Right atrium auricular region (tissue), 2 donors: ENCODE measurements at regions not wholly inside any gene's neighbourhood (a gene's known extent, or its start where the extent isn't known, plus 50 kb on each side); places are given as distances from the start of the nearest gene placed in this dataset.

ENCODE experiments used
- DNase-seq: peaks from one replicate; pipeline ENCODE4 v3.0.0-alpha.2; 2019; ENCODE audit warnings: low spot score
- H3K27ac ChIP-seq, 2 donors: fragments of 200-600 bp; sonication (generic); 1 replicate in 1 of 2; 2 replicates in 1 of 2; pipeline ENCODE4 v1.5.1; 2016 to 2019
- H3K27me3 ChIP-seq, 2 donors: fragments of 200-600 bp; sonication (generic); one replicate each; pipeline versions ENCODE4 v1.5.1 to v1.6.0; 2017 to 2019
- H3K36me3 ChIP-seq: fragments of 200-600 bp; sonication (generic); one replicate; pipeline ENCODE4 v1.5.1; 2016
- H3K4me1 ChIP-seq, 2 donors: fragments of 200-600 bp; sonication (generic); one replicate each; pipeline versions ENCODE4 v1.5.1 to v1.6.0; 2017 to 2019
- H3K4me3 ChIP-seq, 2 donors: fragments of 200-600 bp; sonication (generic); 1 replicate in 1 of 2; 2 replicates in 1 of 2; pipeline ENCODE4 v1.5.1; 2017 to 2019; ENCODE audit warnings: mild to moderate bottlenecking in 1 of 2, moderate library complexity in 1 of 2
- H3K9me3 ChIP-seq, 2 donors: fragments of 200-600 bp; sonication (generic); one replicate each; pipeline ENCODE4 v1.5.1; 2019
- TF ChIP-seq, protein P1 (sequence below), 2 donors: fragments of 200-600 bp; sonication (generic); IDR thresholded peaks; one replicate each; pipeline ENCODE4 v1.5.1; 2019; ENCODE audit warnings: antibody characterized with exemption in 2 of 2

DNA sequence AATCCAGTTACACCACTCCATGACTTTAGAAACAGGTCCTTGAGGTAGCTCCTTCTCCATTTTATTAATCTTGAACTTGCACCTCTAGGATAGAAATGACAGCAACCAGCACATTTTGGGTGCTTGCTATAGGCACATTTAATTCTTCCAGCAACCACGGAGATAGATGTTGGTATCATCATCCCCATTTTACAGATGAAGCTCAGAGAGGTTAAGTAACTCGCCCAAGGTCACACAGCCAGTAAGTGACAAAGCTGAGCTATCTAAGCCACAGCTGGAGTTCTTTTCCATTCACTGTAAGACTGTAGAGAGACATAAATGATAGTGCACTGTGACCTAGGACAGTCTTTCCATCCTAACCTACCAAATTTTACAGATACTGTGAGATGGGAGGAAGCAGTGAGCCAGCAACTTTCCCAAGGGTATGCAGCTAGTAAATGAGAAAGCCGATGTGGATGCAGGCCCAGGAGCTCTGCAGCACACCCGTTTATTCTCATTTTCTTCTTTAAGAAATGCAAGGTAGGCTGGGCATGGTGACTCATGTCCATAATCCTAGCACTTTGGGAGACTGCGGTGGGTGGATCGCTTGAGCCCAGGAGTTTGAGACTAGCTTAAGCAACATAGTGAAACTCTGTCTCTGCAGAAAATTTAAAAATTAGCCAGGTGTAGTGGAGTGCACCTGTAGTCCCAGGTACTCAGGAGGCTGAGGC, 103.2 kb downstream of the TBX5 start:
- Histone ChIP-seq H3K4me3 (no peak overlapping the region), H3K27me3 (no peaks in the 10 kb centered on the region), H3K36me3 (no peaks in the 10 kb centered on the region), H3K9me3 (no peaks in the 10 kb centered on the region), H3K27ac (no peak overlapping the region), H3K4me1 (no peaks in the 10 kb centered on the region)
- TF ChIP-seq, protein P1, sequence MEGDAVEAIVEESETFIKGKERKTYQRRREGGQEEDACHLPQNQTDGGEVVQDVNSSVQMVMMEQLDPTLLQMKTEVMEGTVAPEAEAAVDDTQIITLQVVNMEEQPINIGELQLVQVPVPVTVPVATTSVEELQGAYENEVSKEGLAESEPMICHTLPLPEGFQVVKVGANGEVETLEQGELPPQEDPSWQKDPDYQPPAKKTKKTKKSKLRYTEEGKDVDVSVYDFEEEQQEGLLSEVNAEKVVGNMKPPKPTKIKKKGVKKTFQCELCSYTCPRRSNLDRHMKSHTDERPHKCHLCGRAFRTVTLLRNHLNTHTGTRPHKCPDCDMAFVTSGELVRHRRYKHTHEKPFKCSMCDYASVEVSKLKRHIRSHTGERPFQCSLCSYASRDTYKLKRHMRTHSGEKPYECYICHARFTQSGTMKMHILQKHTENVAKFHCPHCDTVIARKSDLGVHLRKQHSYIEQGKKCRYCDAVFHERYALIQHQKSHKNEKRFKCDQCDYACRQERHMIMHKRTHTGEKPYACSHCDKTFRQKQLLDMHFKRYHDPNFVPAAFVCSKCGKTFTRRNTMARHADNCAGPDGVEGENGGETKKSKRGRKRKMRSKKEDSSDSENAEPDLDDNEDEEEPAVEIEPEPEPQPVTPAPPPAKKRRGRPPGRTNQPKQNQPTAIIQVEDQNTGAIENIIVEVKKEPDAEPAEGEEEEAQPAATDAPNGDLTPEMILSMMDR (IDR thresholded peaks at IDR 0.05) = no peak
- no peak for DNase-seq

DNA sequence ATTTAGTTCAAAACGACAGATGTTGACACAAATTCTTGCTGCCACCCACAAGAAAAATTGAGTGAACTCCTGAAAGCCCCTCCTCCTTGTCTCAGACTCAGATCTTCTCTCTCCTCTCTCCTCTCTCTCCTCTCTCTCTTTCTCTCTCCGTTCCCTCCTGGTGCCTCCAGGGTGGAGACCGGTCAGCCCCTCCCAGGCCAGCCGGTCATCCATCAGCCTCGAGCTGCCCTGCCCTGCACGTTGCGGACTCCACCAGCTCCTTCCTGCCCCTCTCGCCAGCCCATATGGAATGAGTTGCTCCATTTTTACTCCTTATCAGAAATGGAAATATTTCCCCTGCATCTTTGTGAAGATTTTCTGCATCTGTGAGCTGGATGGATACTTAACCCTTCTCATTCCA, 103.8 kb downstream of the TBX5 start:
- no peaks in the 10 kb centered on the region for H3K27me3 ChIP-seq
- no peaks in the 10 kb centered on the region for H3K4me1 ChIP-seq

DNA sequence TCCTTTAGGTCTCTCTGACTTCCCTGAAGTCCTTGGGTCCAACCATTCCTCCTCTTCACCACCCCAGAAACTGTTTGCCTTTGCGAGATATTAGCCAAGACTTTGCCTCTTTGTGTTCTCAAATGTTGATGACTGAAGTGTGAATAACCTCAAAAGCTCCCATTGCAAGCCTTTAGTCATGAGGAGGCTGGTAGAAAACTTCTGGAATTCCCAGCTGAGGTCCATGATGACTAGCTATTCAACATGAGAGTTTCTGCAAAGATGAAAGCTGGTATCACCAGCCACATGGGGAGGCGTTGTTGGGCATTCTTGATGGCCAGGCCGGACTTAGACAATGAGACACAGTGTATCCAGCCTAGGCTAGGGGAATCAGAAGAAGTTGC, 111.7 kb downstream of the TBX5 start:
- no peak overlapping the region for H3K27ac ChIP-seq
- TF ChIP-seq, protein P1 (IDR thresholded peaks at IDR 0.05) = no peak
- H3K4me3 ChIP-seq = no peak overlapping the region
- H3K27me3 ChIP-seq = no peaks in the 10 kb centered on the region
- H3K4me1 ChIP-seq = no peaks in the 10 kb centered on the region
- no peaks in the 10 kb centered on the region for H3K36me3 ChIP-seq
- H3K9me3 ChIP-seq = peaks cover 0 to 7% of the 10 kb centered on the region in 2 donors
- DNase-seq = no peak

More for the DNA sequence above, 103.8 kb downstream of the TBX5 start:
- Histone ChIP-seq H3K9me3 (no peaks in the 10 kb centered on the region), H3K4me3 (no peak overlapping the region), H3K36me3 (no peaks in the 10 kb centered on the region), H3K27ac (no peak overlapping the region)
- DNase-seq = no peak
- TF ChIP-seq, protein P1 (IDR thresholded peaks at IDR 0.05) = no peak

DNA sequence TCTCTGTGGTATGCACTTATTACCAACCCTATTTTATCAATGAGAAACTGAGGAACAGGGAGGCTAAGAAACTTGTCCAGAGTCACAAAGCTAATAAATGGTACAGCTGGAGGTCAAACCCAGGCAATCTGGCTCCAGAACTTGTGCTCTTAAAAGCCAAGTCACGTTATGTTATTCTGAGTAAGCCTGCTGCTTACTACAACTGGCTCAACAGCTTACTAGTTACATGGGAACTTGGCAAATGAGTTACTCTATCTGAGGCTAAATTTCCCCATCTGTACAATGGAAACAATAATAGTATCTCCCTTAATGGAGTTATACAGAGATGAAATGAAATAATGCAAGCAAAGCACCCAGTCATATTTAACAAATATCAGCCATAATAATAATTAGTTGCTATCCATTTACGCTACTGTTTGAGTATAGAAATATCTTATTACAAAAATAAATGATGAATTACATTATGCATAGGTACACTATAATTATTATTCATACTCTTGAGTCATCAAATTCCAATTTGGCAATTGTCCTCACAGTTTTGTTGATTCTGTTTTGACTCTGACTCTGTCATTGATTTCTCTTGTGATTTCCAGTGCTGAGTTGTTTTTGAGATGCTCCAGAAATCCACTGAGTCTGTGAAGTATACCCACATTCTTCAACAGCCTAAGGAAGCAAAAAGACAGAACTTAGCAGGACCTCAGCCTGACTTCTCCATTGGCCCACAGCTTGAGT, 112.2 kb downstream of the TBX5 start:
- TF ChIP-seq, protein P1 (IDR thresholded peaks at IDR 0.05) = no peak
- Histone ChIP-seq H3K36me3 (no peaks in the 10 kb centered on the region), H3K27ac (no peak overlapping the region), H3K4me3 (no peak overlapping the region), H3K9me3 (peaks cover 0 to 7% of the 10 kb centered on the region in 2 donors), H3K27me3 (no peaks in the 10 kb centered on the region), H3K4me1 (no peaks in the 10 kb centered on the region)
- DNase-seq = no peak

DNA sequence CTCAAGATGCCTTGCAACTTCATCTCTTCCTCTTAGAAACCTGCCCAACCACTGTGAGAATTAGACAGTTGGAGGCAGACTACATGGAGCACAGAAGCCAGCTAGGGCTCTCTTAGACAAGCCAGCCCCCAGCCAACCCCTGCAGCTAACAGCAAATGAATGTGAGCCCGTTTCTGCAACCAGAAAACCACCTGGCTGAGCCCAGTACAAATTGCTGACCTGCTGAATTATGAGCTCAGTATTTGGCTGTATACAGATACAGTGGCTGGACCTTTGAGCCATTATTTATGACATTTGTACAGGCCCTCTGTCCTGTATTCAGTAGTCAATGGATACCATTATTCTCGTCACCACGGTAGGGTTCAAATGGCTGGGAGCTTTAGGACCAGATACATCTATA, 112.9 kb downstream of the TBX5 start:
- Histone ChIP-seq H3K4me1 (no peaks in the 10 kb centered on the region), H3K27me3 (no peaks in the 10 kb centered on the region), H3K4me3 (no peak overlapping the region), H3K36me3 (no peaks in the 10 kb centered on the region), H3K27ac (no peak overlapping the region), H3K9me3 (peaks cover 0 to 7% of the 10 kb centered on the region in 2 donors)
- no peak for DNase-seq
- TF ChIP-seq, protein P1 (IDR thresholded peaks at IDR 0.05) = no peak
